GM19043 (cell line): ENCODE measurements at regions not wholly inside any gene's neighbourhood (a gene's known extent, or its start where the extent isn't known, plus 50 kb on each side); places are given as distances from the start of the nearest gene placed in this dataset.
A peak's percentile ranks its signal among the peaks of the same experiment; 100 is the strongest.
"Not testable (repeated sequence)": the region's sequence is repeated elsewhere in the genome, so short reads cannot be mapped to it uniquely, and the experiment has no call there.

ENCODE experiments used
- ATAC-seq: cut with Tn5 transposase; IDR thresholded peaks from one replicate; pipeline ENCODE4 v1.9.1; 2021; ENCODE audit warnings: low read depth; ENCODE audit not compliant: unreplicated experiment

DNA sequence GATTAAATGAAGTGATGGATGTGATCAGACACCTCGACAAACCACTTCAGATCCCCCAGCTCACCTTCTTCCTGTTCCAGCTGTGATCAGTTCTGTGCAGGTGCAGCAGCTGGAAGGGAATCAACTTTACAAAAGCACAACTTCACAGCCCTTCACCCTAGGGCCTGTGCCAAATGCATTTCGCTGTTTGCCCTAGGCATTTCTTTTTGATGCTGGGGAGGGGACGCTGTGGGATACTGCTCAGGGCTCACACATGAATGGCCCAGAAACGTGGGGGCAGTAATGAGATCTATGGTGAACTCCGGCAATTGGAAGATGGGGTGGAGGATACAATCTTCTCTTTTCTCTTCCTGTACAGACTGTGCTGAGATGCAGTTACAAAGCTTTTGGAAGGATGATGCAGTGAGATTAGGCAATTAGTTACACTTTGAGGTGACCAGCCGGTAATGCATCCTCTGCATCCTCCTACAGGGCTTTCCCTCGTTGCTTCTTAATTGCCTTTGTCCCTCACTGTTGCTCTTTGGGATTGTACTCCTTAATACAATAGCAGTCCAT is 215.1 kb upstream of the PITX2 start:
- no peak for ATAC-seq

DNA sequence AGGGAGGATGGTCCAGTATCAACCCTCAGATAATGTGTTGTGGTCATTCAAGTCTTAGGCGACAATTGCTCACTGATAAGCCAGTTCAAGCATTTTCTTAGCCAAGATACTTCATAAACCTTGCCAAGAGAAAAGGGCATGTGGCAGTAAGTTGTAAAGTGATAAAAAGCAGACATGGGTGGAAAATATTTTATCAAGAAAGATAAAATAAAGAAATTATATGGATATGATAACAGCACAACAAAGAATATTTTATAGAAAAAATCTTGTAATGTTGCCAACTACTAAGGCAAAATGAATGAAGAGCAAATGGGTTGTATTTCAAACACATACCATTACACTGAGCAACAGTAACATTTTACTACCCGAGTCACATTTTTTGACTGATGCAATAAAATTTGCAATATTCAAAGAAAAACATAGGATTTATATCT is 217.4 kb upstream of the PITX2 start:
- ATAC-seq: no peak

GRCh38 chr4:110848787-110849186 is 225.9 kb upstream of the PITX2 start:
- ATAC-seq: no peak

- no peak for ATAC-seq
Observed at GRCh38 chr4:110849461-110849860, 226.6 kb upstream of the PITX2 start.

- ATAC-seq: no peak
Observed at GRCh38 chr4:110850461-110851442, 227.9 kb upstream of the PITX2 start.

DNA sequence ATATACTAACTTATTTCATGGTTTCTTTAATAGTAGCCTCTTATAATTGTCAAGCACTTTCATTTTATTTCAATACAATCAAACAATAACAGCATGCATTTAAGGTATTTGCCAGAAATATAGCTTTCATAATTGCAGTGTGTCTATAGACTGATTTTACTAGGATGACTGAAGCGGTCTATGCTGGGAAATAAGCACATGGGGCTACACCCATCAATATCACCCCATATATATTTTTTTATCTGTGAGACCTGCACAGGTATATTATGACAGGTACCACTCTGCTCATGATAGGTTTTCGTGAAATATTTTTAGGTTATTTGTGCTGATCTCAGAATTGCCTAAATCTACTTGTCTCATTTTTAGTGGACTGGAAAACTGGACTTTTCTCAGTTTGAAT is 229.1 kb upstream of the PITX2 start:
- ATAC-seq: no peak

DNA sequence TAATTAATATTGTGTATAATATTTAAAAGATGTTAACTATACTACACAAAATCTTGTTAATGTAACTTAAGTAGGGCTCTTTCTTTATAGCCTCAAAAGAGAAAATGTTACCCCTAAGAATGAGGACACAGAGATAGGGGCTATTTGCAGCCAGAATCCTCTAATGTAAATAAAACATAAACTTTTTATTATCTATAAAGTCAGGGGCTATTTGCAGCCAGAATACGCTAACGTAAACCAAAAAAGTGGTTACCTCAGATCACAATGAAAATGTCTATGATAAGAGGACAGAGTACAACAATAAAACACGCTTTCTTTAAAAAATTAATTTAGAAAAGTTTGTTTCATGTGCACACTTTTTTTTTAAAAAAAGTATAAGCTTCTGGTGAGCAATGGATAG is 229.9 kb upstream of the PITX2 start:
- no peak for ATAC-seq

DNA sequence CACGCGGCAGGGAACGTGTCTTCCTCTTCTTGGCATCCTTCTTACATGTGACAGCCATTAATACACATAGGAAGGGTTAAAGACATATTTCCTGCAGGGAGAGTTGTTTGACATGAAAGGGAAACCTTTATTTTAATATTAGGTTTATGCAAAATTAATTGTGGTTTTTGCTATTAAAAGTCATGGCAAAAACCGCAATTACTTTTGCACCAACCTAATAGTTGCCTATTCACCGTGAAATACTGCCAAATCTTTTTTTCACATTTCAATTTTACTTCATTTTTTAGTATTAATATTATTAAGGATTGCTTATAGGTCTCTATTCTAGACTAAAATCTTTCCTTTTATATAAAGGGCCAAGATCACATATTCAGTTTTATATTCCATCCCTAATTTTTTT is 230.4 kb upstream of the PITX2 start:
- no peak for ATAC-seq

GRCh38 chr4:110854021-110854678 is 231.3 kb upstream of the PITX2 start:
- no peak for ATAC-seq

DNA sequence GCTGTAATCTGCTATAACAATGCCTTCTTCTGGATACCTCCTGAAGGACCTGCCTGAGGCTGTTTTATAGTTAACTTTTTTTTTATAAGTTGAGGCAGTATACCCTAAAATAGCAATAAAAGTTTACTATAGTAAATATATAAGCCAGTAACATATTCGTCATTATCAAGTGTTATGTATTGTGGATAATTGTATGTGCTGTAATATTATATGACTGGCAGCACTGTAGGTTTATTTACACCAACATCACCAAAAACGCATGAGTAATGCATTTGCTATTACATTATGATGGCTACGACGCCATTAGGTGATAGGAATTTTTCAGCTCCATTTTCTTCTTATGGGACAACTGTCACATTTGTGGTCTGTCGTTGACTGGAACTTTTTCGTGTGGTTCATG is 237.2 kb upstream of the PITX2 start:
- no peak for ATAC-seq

- ATAC-seq: no peak
Observed at GRCh38 chr4:110860901-110861300, 238.0 kb upstream of the PITX2 start.

DNA sequence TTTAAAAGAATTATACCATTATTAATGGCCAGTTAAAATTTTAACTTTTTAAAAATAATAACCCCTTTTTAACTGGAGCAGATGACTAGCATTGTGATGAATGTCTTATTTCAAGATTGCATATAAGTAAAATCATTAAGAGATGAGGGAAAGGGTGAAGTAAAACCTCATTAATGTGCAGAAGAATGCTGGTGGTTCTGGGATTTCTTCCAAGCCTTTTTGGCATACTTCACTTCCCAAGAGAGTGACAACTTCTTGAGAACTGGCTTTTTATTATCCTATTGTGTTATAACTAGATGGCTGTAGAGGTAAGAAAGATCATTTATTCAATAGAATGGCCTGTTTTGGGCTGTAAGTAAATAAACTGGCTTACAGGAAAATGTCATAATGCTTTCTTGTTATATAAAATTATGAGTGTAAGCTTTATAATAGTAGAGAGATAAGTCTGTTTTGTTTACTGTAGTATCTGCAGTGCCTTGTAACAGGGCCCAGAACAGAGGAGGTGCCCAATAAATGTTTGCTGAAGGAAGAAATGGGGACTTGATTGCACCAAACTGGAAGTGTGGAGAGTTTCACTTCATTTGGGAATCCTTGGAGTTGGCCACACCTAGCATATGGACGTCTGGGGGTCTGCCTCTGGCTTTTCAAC is 242.9 kb upstream of the PITX2 start:
- no peak for ATAC-seq

DNA sequence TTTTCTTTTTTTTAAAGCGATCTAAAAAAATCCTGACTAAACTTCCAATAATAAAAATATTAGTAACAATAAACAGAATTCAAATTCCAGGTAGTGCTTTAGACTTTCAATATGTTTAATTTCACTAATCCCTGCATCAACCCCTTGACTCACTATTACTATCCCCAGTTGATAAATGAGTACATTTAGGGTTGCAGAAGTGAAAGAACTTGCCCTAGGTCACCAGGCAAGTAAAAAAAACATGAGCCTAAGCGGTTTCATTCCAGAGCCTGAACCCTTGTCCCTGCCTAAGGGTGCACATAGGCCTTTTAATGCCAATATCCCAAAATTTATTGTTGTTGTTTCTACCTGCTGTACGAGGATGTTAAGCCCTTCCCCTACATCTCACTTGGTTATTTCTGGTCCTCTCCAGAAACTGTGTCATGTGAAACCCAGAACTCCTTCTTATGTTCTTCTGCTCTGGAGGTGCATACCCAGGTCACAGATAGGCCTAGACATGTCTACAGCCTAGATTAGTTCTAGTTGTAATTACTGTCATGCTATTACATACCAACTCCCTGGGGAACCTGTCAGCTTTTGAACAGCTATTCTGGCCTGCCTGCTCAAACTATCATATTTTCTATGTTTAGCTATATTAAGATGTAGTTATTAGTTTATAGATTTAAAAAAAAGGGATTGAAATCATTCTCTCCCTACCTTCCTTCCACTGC is 244.5 kb upstream of the PITX2 start:
- peak; percentile 55 for ATAC-seq

- ATAC-seq: no peak
Observed at GRCh38 chr4:110867981-110868720, 245.3 kb upstream of the PITX2 start.

DNA sequence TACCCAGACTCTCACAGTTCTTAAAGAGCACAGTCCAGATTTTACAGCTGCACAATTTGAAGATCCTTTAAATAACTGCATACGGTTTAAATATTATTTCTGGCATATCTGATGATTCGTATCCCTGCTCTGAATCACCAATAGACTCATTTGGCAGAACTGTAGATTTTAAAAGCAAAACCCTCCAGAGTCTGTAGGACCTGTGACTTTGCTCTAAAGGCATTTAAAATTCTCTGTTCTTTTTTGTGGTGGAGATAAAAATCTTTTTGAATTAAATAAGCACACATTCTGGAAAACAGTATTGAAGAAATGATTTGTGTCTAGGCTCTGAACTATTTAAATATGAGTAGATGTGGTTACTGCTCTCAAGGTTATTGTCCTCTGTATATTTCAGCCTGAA is 246.2 kb upstream of the PITX2 start:
- no peak for ATAC-seq

DNA sequence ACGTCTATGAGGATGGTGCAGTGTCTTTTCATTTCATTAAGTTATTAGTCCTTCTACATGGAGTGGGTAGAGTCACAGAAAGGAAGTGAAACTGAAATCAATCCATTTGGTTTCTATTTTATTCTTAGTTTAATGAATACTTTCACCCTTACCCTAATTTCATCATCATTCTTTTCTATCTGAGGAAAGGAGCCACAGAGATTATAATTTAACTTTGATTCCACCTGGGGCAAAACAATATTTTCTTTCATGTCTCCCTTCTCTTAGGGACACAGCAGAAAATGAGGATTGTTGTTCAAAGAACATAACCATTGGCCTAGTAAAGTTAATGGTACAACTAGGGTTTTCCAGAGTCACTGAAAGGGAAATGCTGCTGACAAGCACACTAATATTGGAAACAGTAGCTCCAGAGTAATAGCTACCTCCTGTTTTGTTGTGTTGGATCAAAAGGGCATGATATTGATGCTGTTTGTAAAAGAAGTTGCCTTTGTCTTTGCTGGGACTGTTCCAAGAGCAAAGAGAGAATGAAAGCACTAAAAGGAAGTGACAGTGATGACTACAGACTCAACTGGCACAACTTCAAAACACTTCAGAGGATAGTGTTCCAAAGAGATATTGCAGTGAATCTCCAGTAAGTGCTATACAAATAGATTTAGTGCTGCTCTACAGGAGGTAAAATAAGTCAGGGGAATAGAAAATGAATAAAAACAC is 247.1 kb upstream of the PITX2 start:
- ATAC-seq: peak; percentile 76

DNA sequence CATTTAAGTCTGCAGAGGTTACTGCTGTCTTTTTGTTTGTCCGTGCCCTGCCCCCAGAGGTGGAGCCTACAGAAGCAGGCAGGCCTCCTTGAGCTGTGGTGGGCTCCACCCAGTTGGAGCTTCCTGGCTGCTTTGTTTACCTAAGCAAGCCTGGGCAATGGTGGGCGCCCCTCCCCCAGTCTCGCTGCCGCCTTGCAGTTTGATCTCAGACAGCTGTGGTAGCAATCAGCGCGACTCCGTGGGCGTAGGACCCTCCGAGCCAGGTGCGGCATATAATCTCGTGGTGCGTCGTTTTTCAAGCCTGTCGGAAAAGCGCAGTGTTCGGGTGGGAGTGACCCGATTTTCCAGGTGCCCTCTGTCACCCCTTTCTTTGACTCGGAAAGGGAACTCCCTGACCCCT is 253.3 kb upstream of the PITX2 start:
- not testable (repeated sequence) for ATAC-seq

GRCh38 chr4:110876866-110877265 is 254.0 kb upstream of the PITX2 start:
- no peak for ATAC-seq

GRCh38 chr4:110877778-110878370 is 255.0 kb upstream of the PITX2 start:
- no peak for ATAC-seq
